Osteocyte (in vitro differentiated cells): ENCODE measurements at regions not wholly inside any gene's neighbourhood (a gene's known extent, or its start where the extent isn't known, plus 50 kb on each side); places are given as distances from the start of the nearest gene placed in this dataset.

Experiments
- DNase-seq: peaks from one replicate; pipeline ENCODE4 v3.0.0; 2021; ENCODE audit warnings: mixed read lengths; ENCODE audit not compliant: unreplicated experiment; ENCODE audit errors: extremely low spot score
- H3K27ac Mint-ChIP-seq: one replicate; pipeline ENCODE4 v1.8.0; 2021; ENCODE audit warnings: mild to moderate bottlenecking, mixed read lengths; ENCODE audit not compliant: unreplicated experiment
- H3K27me3 Mint-ChIP-seq: one replicate; pipeline ENCODE4 v1.8.0; 2021; ENCODE audit warnings: mixed read lengths; ENCODE audit not compliant: unreplicated experiment
- H3K36me3 Mint-ChIP-seq: one replicate; pipeline ENCODE4 v1.8.0; 2021; ENCODE audit warnings: mixed read lengths; ENCODE audit not compliant: unreplicated experiment
- H3K4me1 Mint-ChIP-seq: one replicate; pipeline ENCODE4 v1.8.0; 2021; ENCODE audit warnings: mixed read lengths; ENCODE audit not compliant: unreplicated experiment
- H3K4me3 Mint-ChIP-seq: one replicate; pipeline ENCODE4 v1.8.0; 2021; ENCODE audit warnings: mild to moderate bottlenecking, moderate library complexity, mixed read lengths; ENCODE audit not compliant: unreplicated experiment
- H3K9me3 Mint-ChIP-seq: one replicate; pipeline ENCODE4 v1.8.0; 2021; ENCODE audit warnings: mixed read lengths; ENCODE audit not compliant: unreplicated experiment
- TF ChIP-seq, protein P1 (sequence below): fragments of 200-600 bp; sonication (generic); IDR thresholded peaks from 2 replicates; pipeline ENCODE4 v1.5.0; 2021; ENCODE audit warnings: antibody characterized with exemption, mild to moderate bottlenecking, moderate library complexity

DNA sequence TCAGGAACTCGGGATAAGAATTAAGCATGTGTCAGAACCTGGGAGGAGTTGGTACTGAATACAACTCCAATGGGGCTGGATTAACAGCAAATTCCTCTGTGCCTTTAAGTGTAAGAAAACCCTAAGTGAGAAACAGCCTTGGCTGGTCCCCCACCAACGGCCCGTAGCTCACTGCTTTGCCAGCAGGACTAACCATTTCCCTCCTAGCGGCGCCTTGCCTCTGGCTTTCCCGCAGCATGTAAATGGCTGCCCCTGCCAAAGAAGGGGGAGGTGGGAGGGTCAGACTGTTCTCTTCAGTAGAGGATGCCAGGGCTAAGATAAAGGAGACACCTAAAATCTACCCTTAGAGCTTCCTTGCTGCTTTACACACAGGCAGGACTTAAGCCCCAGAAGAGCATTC is 51.0 kb upstream of the SH3GL3 start:
- no peak overlapping the region for H3K27ac Mint-ChIP-seq
- no peaks in the 10 kb centered on the region for H3K4me1 Mint-ChIP-seq
- H3K36me3 Mint-ChIP-seq: no peaks in the 10 kb centered on the region
- H3K27me3 Mint-ChIP-seq: peaks cover 19% of the 10 kb centered on the region
- no peak overlapping the region for H3K4me3 Mint-ChIP-seq
- DNase-seq: peak; percentile 75
- TF ChIP-seq, protein P1, sequence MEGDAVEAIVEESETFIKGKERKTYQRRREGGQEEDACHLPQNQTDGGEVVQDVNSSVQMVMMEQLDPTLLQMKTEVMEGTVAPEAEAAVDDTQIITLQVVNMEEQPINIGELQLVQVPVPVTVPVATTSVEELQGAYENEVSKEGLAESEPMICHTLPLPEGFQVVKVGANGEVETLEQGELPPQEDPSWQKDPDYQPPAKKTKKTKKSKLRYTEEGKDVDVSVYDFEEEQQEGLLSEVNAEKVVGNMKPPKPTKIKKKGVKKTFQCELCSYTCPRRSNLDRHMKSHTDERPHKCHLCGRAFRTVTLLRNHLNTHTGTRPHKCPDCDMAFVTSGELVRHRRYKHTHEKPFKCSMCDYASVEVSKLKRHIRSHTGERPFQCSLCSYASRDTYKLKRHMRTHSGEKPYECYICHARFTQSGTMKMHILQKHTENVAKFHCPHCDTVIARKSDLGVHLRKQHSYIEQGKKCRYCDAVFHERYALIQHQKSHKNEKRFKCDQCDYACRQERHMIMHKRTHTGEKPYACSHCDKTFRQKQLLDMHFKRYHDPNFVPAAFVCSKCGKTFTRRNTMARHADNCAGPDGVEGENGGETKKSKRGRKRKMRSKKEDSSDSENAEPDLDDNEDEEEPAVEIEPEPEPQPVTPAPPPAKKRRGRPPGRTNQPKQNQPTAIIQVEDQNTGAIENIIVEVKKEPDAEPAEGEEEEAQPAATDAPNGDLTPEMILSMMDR: no peak
- no peaks in the 10 kb centered on the region for H3K9me3 Mint-ChIP-seq
